Liver (tissue), 8 donors: ENCODE measurements at regions not wholly inside any gene's neighbourhood (a gene's known extent, or its start where the extent isn't known, plus 50 kb on each side); places are given as distances from the start of the nearest gene placed in this dataset.

Experiments
- DNase-seq: peaks from one replicate; pipeline ENCODE4 v3.0.0-alpha.2; 2017; ENCODE audit warnings: low spot score
- H3K27ac ChIP-seq, 2 donors: one replicate each; pipeline ENCODE4 v1.7.0; 2013; ENCODE audit warnings: inconsistent platforms in 2 of 2, low read length in 2 of 2, control low read depth in 1 of 2, low read depth in 1 of 2, mild to moderate bottlenecking in 1 of 2
- H3K27me3 ChIP-seq, 4 donors: one replicate each; pipeline versions ENCODE4 v1.6.1 to v1.7.0; 2013; ENCODE audit warnings: low read length in 3 of 4, inconsistent platforms in 1 of 4, mild to moderate bottlenecking in 1 of 4, moderate library complexity in 1 of 4; ENCODE audit not compliant: control insufficient read depth in 4 of 4, insufficient read depth in 4 of 4
- H3K36me3 ChIP-seq, 4 donors: one replicate each; pipeline versions ENCODE4 v1.6.1 to v1.7.0; 2013; ENCODE audit warnings: low read length in 3 of 4, mild to moderate bottlenecking in 3 of 4, low read depth in 1 of 4, moderate library complexity in 1 of 4; ENCODE audit not compliant: control insufficient read depth in 4 of 4, insufficient read depth in 3 of 4
- H3K4me1 ChIP-seq, 4 donors: one replicate each; pipeline versions ENCODE4 v1.6.1 to v1.7.0; 2013; ENCODE audit warnings: low read length in 3 of 4, mild to moderate bottlenecking in 3 of 4, moderate library complexity in 1 of 4; ENCODE audit not compliant: control insufficient read depth in 4 of 4, insufficient read depth in 4 of 4
- H3K4me3 ChIP-seq, 3 donors: one replicate each; pipeline versions ENCODE4 v1.6.1 to v1.7.0; 2013; ENCODE audit warnings: low read length in 3 of 3, control low read depth in 1 of 3, low read depth in 1 of 3, mild to moderate bottlenecking in 1 of 3
- H3K9ac ChIP-seq, 2 donors: one replicate each; pipeline ENCODE4 v1.7.0; 2013; ENCODE audit warnings: low read length in 2 of 2, mild to moderate bottlenecking in 2 of 2, moderate library complexity in 2 of 2, control low read depth in 1 of 2, low read depth in 1 of 2
- H3K9me3 ChIP-seq, 4 donors: one replicate each; pipeline versions ENCODE4 v1.6.1 to v1.7.0; 2013; ENCODE audit warnings: low read length in 3 of 4; ENCODE audit not compliant: control insufficient read depth in 4 of 4
- ATF3 ChIP-seq: IDR thresholded peaks from 2 replicates; pipeline ENCODE4 v1.6.1; 2016; ENCODE audit warnings: antibody characterized with exemption
- CTCF ChIP-seq: fragments of 150-350 bp; IDR thresholded peaks from 2 replicates; pipeline ENCODE4 v1.5.1; 2017; ENCODE audit warnings: improper control_type of control experiment, low read depth, low read length; ENCODE audit not compliant: missing input control
- EGR1 ChIP-seq, 2 donors: IDR thresholded peaks; 2 replicates each; pipeline ENCODE4 v1.6.1; 2016 to 2018; ENCODE audit warnings: antibody characterized with exemption in 2 of 2, low read depth in 2 of 2
- FOXA1 ChIP-seq: IDR thresholded peaks from 2 replicates; pipeline ENCODE4 v1.6.1; 2016; ENCODE audit warnings: antibody characterized with exemption
- FOXA2 ChIP-seq: IDR thresholded peaks from 2 replicates; pipeline ENCODE4 v1.6.1; 2016; ENCODE audit warnings: antibody characterized with exemption
- GABPA ChIP-seq, 2 donors: IDR thresholded peaks in 1 of 2; conservative IDR thresholded peaks in 1 of 2; 2 replicates each; pipeline ENCODE4 v1.6.1; 2016; ENCODE audit warnings: antibody characterized with exemption in 2 of 2, mild to moderate bottlenecking in 1 of 2, moderate library complexity in 1 of 2
- HNF4A ChIP-seq, 2 donors: conservative IDR thresholded peaks; 2 replicates each; pipeline ENCODE4 v1.6.1; 2016; ENCODE audit warnings: antibody characterized with exemption in 2 of 2, mild to moderate bottlenecking in 2 of 2
- HNF4G ChIP-seq: IDR thresholded peaks from 2 replicates; pipeline ENCODE4 v1.6.1; 2016; ENCODE audit warnings: antibody characterized with exemption
- JUND ChIP-seq, 2 donors: IDR thresholded peaks; 2 replicates each; pipeline ENCODE4 v1.6.1; 2016; ENCODE audit warnings: antibody characterized with exemption in 2 of 2
- NR2F2 ChIP-seq: IDR thresholded peaks from 2 replicates; pipeline ENCODE4 v1.6.1; 2016; ENCODE audit warnings: antibody characterized with exemption
- RAD21 ChIP-seq, 2 donors: IDR thresholded peaks; 2 replicates each; pipeline ENCODE4 v1.6.1; 2016; ENCODE audit warnings: antibody characterized with exemption in 2 of 2, mild to moderate bottlenecking in 2 of 2
- REST ChIP-seq: IDR thresholded peaks from 2 replicates; pipeline ENCODE4 v1.6.1; 2016; ENCODE audit warnings: antibody characterized with exemption, mild to moderate bottlenecking
- RXRA ChIP-seq, 2 donors: IDR thresholded peaks; 2 replicates each; pipeline ENCODE4 v1.6.1; 2017 to 2018; ENCODE audit warnings: antibody characterized with exemption in 2 of 2, mild to moderate bottlenecking in 1 of 2
- TAF1 ChIP-seq: conservative IDR thresholded peaks from 2 replicates; pipeline ENCODE4 v1.6.1; 2016; ENCODE audit warnings: antibody characterized with exemption, mild to moderate bottlenecking
- YY1 ChIP-seq: IDR thresholded peaks from 2 replicates; pipeline ENCODE4 v1.6.1; 2016; ENCODE audit warnings: antibody characterized with exemption, mild to moderate bottlenecking
- ZBTB33 ChIP-seq: IDR thresholded peaks from 2 replicates; pipeline ENCODE4 v1.6.1; 2016; ENCODE audit warnings: antibody characterized with exemption
- WGBS: extraction: QIAGEN DNeasy Blood & Tissue Kit; methylation state at CpG from one replicate; pipeline ENCODE4 v1.1.7; 2013; 5-methylcytosine and 5-hydroxymethylcytosine counted together
- donor health status: healthy.
- donor health status: healthy.
- donor health status: healthy.
- donor health status: healthy.
- donor health status: healthy.

- no peaks in the 10 kb centered on the region for H3K4me1 ChIP-seq
- TF ChIP-seq JUND (IDR thresholded peaks at IDR 0.05) (no peak), RXRA (IDR thresholded peaks at IDR 0.05) (no peak), CTCF (no peak)
- no peaks in the 10 kb centered on the region for H3K9me3 ChIP-seq
- no peak overlapping the region for H3K4me3 ChIP-seq
- no peak overlapping the region for H3K27ac ChIP-seq
- no peaks in the 10 kb centered on the region for H3K27me3 ChIP-seq
- H3K9ac ChIP-seq: no peak overlapping the region
- no peak for DNase-seq
- H3K36me3 ChIP-seq: no peaks in the 10 kb centered on the region
Observed at GRCh38 chr1:55792870-55793269, 577.7 kb upstream of the USP24 start.

- Histone ChIP-seq H3K27ac (no peak overlapping the region), H3K9ac (no peak overlapping the region), H3K4me1 (no peaks in the 10 kb centered on the region), H3K27me3 (no peaks in the 10 kb centered on the region), H3K9me3 (no peaks in the 10 kb centered on the region), H3K4me3 (no peak overlapping the region), H3K36me3 (no peaks in the 10 kb centered on the region)
- no peak for DNase-seq
- no peak for TF ChIP-seq REST
- TF ChIP-seq NR2F2: no peak
- no peak for TF ChIP-seq YY1
- no peak for TF ChIP-seq ATF3
- TF ChIP-seq JUND (IDR thresholded peaks at IDR 0.05): no peak
- no peak for TF ChIP-seq FOXA1
- TF ChIP-seq RXRA (IDR thresholded peaks at IDR 0.05): no peak
- no peak for TF ChIP-seq GABPA (IDR thresholded peaks at IDR 0.05 in 1 of 2, conservative IDR thresholded peaks at IDR 0.05 in 1 of 2)
- no peak for TF ChIP-seq CTCF
- no peak for TF ChIP-seq FOXA2
- TF ChIP-seq RAD21 (IDR thresholded peaks at IDR 0.05): no peak
- TF ChIP-seq HNF4A (conservative IDR thresholded peaks at IDR 0.05): no peak
- TF ChIP-seq HNF4G: no peak
- TF ChIP-seq ZBTB33: no peak
- no peak for TF ChIP-seq TAF1
- TF ChIP-seq EGR1 (IDR thresholded peaks at IDR 0.05; ENCODE audit: low read depth in 2 of 2): no peak
- 90% methylated on average over 1 of the region's 1 CpG for WGBS
Observed at GRCh38 chr1:55789466-55789865, 574.3 kb upstream of the USP24 start.
